ENCODE measurements at regions not wholly inside any gene's neighbourhood (a gene's known extent, or its start where the extent isn't known, plus 50 kb on each side); places are given as distances from the start of the nearest gene placed in this dataset.

DNA sequence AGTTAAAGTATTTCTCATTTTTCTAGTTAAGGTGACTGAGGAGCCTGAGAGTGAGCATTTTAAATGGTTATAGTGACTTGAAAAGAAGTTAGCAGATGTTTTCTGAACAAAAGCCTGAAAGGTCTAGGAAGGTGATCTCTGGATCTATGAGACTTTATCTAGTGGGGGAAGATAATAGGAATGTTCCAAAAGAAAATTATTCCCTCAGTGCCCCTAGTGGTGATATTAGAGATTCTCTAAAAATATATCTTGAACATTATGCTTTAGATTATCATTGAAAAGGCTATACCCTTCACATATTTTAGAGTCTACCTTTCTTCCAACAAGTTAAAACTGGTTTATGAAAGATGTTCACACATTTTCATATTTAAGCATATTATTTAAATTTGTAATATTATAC is 69.0 kb upstream of the SPANXN1 start:
- TF ChIP-seq, protein P1, sequence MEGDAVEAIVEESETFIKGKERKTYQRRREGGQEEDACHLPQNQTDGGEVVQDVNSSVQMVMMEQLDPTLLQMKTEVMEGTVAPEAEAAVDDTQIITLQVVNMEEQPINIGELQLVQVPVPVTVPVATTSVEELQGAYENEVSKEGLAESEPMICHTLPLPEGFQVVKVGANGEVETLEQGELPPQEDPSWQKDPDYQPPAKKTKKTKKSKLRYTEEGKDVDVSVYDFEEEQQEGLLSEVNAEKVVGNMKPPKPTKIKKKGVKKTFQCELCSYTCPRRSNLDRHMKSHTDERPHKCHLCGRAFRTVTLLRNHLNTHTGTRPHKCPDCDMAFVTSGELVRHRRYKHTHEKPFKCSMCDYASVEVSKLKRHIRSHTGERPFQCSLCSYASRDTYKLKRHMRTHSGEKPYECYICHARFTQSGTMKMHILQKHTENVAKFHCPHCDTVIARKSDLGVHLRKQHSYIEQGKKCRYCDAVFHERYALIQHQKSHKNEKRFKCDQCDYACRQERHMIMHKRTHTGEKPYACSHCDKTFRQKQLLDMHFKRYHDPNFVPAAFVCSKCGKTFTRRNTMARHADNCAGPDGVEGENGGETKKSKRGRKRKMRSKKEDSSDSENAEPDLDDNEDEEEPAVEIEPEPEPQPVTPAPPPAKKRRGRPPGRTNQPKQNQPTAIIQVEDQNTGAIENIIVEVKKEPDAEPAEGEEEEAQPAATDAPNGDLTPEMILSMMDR (IDR thresholded peaks at IDR 0.05; ENCODE audit: low read depth, low read length), result peak; percentile 17
- DNase-seq (ENCODE audit: low read depth in 2 of 2), result no peak
- no peak overlapping the region for H3K4me3 ChIP-seq (replicated peaks in 1 of 2; ENCODE audit: low read depth in 2 of 2, low read length in 2 of 2)

- no peak overlapping the region for H3K4me3 ChIP-seq (replicated peaks in 1 of 2; ENCODE audit: low read depth in 2 of 2, low read length in 2 of 2)
- TF ChIP-seq, protein P1 (IDR thresholded peaks at IDR 0.05; ENCODE audit: low read depth, low read length), result peak; percentile 24
- peak; percentile 11 to 20 for DNase-seq (ENCODE audit: low read depth in 2 of 2)
These were observed 56.4 kb upstream of the SPANXN1 start for GRCh38 chrX:145190801-145191389.

All from cardiac fibroblast (primary cell).